Erythroblast (primary cell): ENCODE measurements at regions not wholly inside any gene's neighbourhood (a gene's known extent, or its start where the extent isn't known, plus 50 kb on each side); places are given as distances from the start of the nearest gene placed in this dataset.

Experiments
- GATA1 ChIP-seq: IDR thresholded peaks from 2 replicates; pipeline ENCODE4 v1.6.1; 2011; ENCODE audit warnings: low read depth, mild to moderate bottlenecking, control low read depth, low read length, moderate library complexity
- POLR2A ChIP-seq: IDR thresholded peaks from 2 replicates; pipeline ENCODE4 v1.6.1; 2011; ENCODE audit warnings: mild to moderate bottlenecking, low read length

DNA sequence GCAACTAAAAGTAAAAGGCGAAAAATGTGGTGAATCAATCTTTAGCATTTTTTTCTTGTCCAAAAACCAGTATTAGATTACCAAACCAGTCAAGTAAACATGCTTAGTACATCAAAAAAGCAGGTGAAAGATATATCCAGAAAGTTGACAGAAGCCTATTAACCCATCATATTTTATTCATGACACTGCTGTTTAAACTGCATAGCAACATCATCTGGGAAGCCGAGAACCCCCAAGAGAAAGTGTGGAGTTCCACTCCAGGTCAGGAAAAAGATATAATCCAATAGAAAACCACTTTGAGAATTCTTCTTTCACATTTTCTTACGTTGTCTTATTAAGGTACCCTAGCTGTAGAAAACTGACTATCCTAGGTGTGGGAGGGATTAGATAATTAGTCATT is 466.8 kb upstream of the CDH8 start:
- TF ChIP-seq POLR2A, result no peak
- TF ChIP-seq GATA1, result no peak
